ENCODE measurements at regions not wholly inside any gene's neighbourhood (a gene's known extent, or its start where the extent isn't known, plus 50 kb on each side); places are given as distances from the start of the nearest gene placed in this dataset.

DNA sequence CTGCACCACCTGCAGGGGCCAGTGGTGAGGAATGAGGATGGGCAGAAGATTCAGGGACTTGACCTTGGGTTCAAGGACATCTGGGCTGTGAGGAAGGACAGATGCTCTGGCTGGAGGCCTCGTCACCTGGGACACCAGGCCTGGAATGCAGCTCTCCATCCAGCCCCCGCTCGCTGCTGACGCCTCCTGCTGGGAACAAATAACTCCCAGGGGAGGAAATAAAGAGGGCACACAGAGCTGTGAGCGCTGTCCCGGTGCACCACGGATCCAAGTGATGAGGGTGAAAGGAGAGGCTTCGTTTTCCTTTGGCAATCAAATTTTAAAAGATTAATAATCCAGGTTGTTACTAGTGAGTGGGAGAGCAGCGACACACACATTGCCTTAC, 368.0 kb upstream of the MYT1L start:
- no peak for ATAC-seq (ENCODE audit: low read depth)
- Histone ChIP-seq H3K27me3 (replicated peaks in 1 of 4; ENCODE audit: control extremely low read depth in 1 of 4, control insufficient read depth in 3 of 4, insufficient read depth in 4 of 4, low read length in 3 of 4) (no peaks in the 10 kb centered on the region), H3K4me1 (ENCODE audit: control insufficient read depth in 2 of 2, insufficient read depth in 2 of 2, low read length in 2 of 2) (no peaks in the 10 kb centered on the region), H2AFZ (ENCODE audit: insufficient read depth, low read depth, low read length, poor library complexity, severe bottlenecking) (no peak overlapping the region), H3K9me3 (ENCODE audit: control extremely low read depth in 1 of 3, control insufficient read depth in 2 of 3, insufficient read depth in 1 of 3, low read length in 2 of 3) (no peaks in the 10 kb centered on the region), H3K4me3 (ENCODE audit: control extremely low read depth in 1 of 5, extremely low read depth in 1 of 5, insufficient read depth in 1 of 5, low read depth in 2 of 5, low read length in 4 of 5) (no peak overlapping the region), H4K20me1 (ENCODE audit: control insufficient read depth, insufficient read depth, low read length, poor library complexity, severe bottlenecking) (no peaks in the 10 kb centered on the region), H3K9ac (ENCODE audit: low read length) (no peak overlapping the region), H3K79me2 (ENCODE audit: control insufficient read depth, insufficient read depth, low read length) (no peaks in the 10 kb centered on the region), H3K36me3 (replicated peaks in 1 of 2; ENCODE audit: control extremely low read depth in 1 of 2, control insufficient read depth in 1 of 2, extremely low read depth in 1 of 2, insufficient read depth in 2 of 2, low read length in 1 of 2) (no peaks in the 10 kb centered on the region), H3K4me2 (replicated peaks; ENCODE audit: low read depth, low read length, poor library complexity, severe bottlenecking) (no peak overlapping the region), H3K27ac (ENCODE audit: low read length in 2 of 2) (no peak overlapping the region)
- Mint-ChIP-seq H3K9me3 (ENCODE audit: insufficient read depth) (no peaks in the 10 kb centered on the region), H3K4me1 (no peaks in the 10 kb centered on the region), H3K4me3 (no peak overlapping the region), H3K27ac (no peak overlapping the region), H3K27me3 (peaks cover 4% of the 10 kb centered on the region)
- no peak for DNase-seq
- TF ChIP-seq EZH2 (IDR thresholded peaks at IDR 0.05; ENCODE audit: borderline replicate concordance, insufficient read depth, low read depth, low read length, poor library complexity, severe bottlenecking) = no peak
- TF ChIP-seq, protein P1, sequence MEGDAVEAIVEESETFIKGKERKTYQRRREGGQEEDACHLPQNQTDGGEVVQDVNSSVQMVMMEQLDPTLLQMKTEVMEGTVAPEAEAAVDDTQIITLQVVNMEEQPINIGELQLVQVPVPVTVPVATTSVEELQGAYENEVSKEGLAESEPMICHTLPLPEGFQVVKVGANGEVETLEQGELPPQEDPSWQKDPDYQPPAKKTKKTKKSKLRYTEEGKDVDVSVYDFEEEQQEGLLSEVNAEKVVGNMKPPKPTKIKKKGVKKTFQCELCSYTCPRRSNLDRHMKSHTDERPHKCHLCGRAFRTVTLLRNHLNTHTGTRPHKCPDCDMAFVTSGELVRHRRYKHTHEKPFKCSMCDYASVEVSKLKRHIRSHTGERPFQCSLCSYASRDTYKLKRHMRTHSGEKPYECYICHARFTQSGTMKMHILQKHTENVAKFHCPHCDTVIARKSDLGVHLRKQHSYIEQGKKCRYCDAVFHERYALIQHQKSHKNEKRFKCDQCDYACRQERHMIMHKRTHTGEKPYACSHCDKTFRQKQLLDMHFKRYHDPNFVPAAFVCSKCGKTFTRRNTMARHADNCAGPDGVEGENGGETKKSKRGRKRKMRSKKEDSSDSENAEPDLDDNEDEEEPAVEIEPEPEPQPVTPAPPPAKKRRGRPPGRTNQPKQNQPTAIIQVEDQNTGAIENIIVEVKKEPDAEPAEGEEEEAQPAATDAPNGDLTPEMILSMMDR (IDR thresholded peaks at IDR 0.05) = no peak
- ChIA-PET POLR2A (no interaction called here), CTCF (no interaction called here)
- 68% methylated on average over 7 of the region's 9 CpGs for WGBS (ENCODE audit: insufficient coverage)
- intact Hi-C loops (cut with micrococcal nuclease) = no loop called here

DNA sequence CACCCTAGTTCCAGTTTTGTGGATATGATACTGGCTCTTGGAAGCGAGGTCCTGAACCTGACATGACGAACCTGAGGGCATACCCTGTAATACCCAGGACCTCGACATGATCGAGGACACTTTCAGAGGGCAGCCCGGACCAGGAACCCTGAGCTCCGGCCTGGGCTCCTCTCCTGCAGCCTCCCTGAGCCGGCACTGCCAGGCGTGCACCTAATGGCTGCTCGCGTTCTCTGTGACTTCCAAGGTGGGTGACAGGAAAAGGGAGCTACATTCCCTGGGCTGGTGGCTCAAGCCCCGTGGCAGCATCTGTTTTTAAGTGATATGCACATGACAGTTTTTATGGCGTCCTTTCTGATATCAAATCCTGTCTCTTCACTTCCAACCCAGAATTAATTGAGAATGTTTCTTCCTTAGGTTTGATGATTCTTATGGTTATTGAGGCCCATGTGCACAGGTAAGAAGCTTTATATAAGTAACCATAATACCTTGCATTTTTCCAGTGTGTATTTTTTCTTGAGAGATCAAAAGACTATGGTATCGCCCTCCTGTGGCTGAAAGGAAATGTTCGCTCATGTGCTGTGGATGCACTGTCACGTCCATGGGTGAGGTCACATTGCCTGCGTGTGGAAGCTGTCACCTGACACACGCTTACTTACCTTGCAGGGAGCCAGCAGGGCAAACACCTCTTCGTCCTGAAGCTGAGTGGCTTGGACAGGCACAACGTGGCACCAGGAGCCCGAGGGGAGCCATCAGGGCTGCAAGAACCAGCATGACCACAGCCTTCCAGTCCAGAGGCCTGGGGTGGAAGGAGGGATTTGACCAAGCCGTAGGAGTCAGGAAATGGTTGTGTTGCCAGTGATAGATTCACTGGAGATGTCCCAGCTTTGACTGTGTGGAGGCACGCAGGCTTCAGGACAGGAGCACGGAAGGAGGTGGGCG, 367.4 kb upstream of the MYT1L start:
- ATAC-seq (ENCODE audit: low read depth) (no peak), DNase-seq (no peak)
- Histone ChIP-seq H2AFZ (ENCODE audit: insufficient read depth, low read depth, low read length, poor library complexity, severe bottlenecking) (no peak overlapping the region), H3K27me3 (replicated peaks in 1 of 4; ENCODE audit: control extremely low read depth in 1 of 4, control insufficient read depth in 3 of 4, insufficient read depth in 4 of 4, low read length in 3 of 4) (no peaks in the 10 kb centered on the region), H3K4me1 (ENCODE audit: control insufficient read depth in 2 of 2, insufficient read depth in 2 of 2, low read length in 2 of 2) (no peaks in the 10 kb centered on the region), H3K27ac (ENCODE audit: low read length in 2 of 2) (no peak overlapping the region), H3K4me3 (ENCODE audit: control extremely low read depth in 1 of 5, extremely low read depth in 1 of 5, insufficient read depth in 1 of 5, low read depth in 2 of 5, low read length in 4 of 5) (no peak overlapping the region), H3K9ac (ENCODE audit: low read length) (no peak overlapping the region), H4K20me1 (ENCODE audit: control insufficient read depth, insufficient read depth, low read length, poor library complexity, severe bottlenecking) (no peaks in the 10 kb centered on the region), H3K79me2 (ENCODE audit: control insufficient read depth, insufficient read depth, low read length) (no peaks in the 10 kb centered on the region), H3K36me3 (replicated peaks in 1 of 2; ENCODE audit: control extremely low read depth in 1 of 2, control insufficient read depth in 1 of 2, extremely low read depth in 1 of 2, insufficient read depth in 2 of 2, low read length in 1 of 2) (no peaks in the 10 kb centered on the region), H3K4me2 (replicated peaks; ENCODE audit: low read depth, low read length, poor library complexity, severe bottlenecking) (no peak overlapping the region), H3K9me3 (ENCODE audit: control extremely low read depth in 1 of 3, control insufficient read depth in 2 of 3, insufficient read depth in 1 of 3, low read length in 2 of 3) (no peaks in the 10 kb centered on the region)
- H3K4me3 Mint-ChIP-seq = no peak overlapping the region
- no peak overlapping the region for H3K27ac Mint-ChIP-seq
- POLR2A ChIA-PET = no interaction called here
- 76% methylated on average over 18 of the region's 24 CpGs for WGBS (ENCODE audit: insufficient coverage)
- no peaks in the 10 kb centered on the region for H3K4me1 Mint-ChIP-seq
- CTCF ChIA-PET = no interaction called here
- TF ChIP-seq, protein P1 (IDR thresholded peaks at IDR 0.05) = no peak
- TF ChIP-seq EZH2 (IDR thresholded peaks at IDR 0.05; ENCODE audit: borderline replicate concordance, insufficient read depth, low read depth, low read length, poor library complexity, severe bottlenecking) = no peak
- intact Hi-C loops (cut with micrococcal nuclease) = no loop called here
- peaks cover 7% of the 10 kb centered on the region for H3K27me3 Mint-ChIP-seq
- H3K9me3 Mint-ChIP-seq (ENCODE audit: insufficient read depth) = no peaks in the 10 kb centered on the region
